Stimulated activated CD4-positive, alpha-beta T cell treated with anti-CD3 and anti-CD28 coated beads, Interleukin-12 subunit alpha, Interleukin-12 subunit beta, amount 100 ng/mL, for 4 hours (primary cell): ENCODE measurements at regions not wholly inside any gene's neighbourhood (a gene's known extent, or its start where the extent isn't known, plus 50 kb on each side); places are given as distances from the start of the nearest gene placed in this dataset.

Experiments used
- DNase-seq: peaks from one replicate; pipeline ENCODE4 v3.0.0-alpha.2; 2020

- no peak for DNase-seq
Measured at GRCh38 chr7:21370283-21370982, 57.5 kb upstream of the SP4 start.

- no peak for DNase-seq
Measured at GRCh38 chr7:21371360-21371759, 56.5 kb upstream of the SP4 start.

GRCh38 chr7:21373031-21373430, 54.9 kb upstream of the SP4 start:
- DNase-seq: no peak

- no peak for DNase-seq
Measured at GRCh38 chr7:21374134-21374533, 53.7 kb upstream of the SP4 start.

GRCh38 chr7:21377545-21377944, 50.3 kb upstream of the SP4 start:
- no peak for DNase-seq
